ENCODE measurements at regions not wholly inside any gene's neighbourhood (a gene's known extent, or its start where the extent isn't known, plus 50 kb on each side); places are given as distances from the start of the nearest gene placed in this dataset.

- Histone ChIP-seq H3F3A (ENCODE audit: low read depth) (no peaks in the 10 kb centered on the region), H3K9me2 (replicated peaks; ENCODE audit: low read depth, low read length) (no peaks in the 10 kb centered on the region), H3K9ac (ENCODE audit: low read depth, low read length, poor library complexity, severe bottlenecking) (no peak overlapping the region), H3K27me3 (ENCODE audit: insufficient read depth, low read length, poor library complexity, severe bottlenecking) (no peaks in the 10 kb centered on the region), H3K4me3 (ENCODE audit: low read length, poor library complexity, severe bottlenecking) (no peak overlapping the region), H3K79me2 (ENCODE audit: insufficient read depth, low read length) (no peaks in the 10 kb centered on the region), H3K4me1 (ENCODE audit: insufficient read depth, low read length, poor library complexity, severe bottlenecking) (peaks cover 5% of the 10 kb centered on the region), H2AFZ (ENCODE audit: low read length) (no peak overlapping the region), H3K4me2 (ENCODE audit: low read depth, low read length, poor library complexity, severe bottlenecking) (no peak overlapping the region), H4K20me1 (ENCODE audit: insufficient read depth, low read length, poor library complexity, severe bottlenecking) (no peaks in the 10 kb centered on the region), H3K9me3 (ENCODE audit: insufficient read depth, low read depth, low read length) (no peaks in the 10 kb centered on the region), H3K36me3 (ENCODE audit: insufficient read depth, low read length) (no peaks in the 10 kb centered on the region)
- TF ChIP-seq EZH2phosphoT487 (IDR thresholded peaks at IDR 0.05; ENCODE audit: borderline replicate concordance) (no peak), CTCF (conservative IDR thresholded peaks at IDR 0.05; ENCODE audit: low read length) (no peak)
Observed at GRCh38 chr11:127629200-127629599, 628.6 kb upstream of the KIRREL3 start.

GRCh38 chr11:127628458-127628785 lies 627.9 kb upstream of the KIRREL3 start:
- no peaks in the 10 kb centered on the region for H3K27me3 ChIP-seq (ENCODE audit: insufficient read depth, low read length, poor library complexity, severe bottlenecking)
- no peaks in the 10 kb centered on the region for H3K9me2 ChIP-seq (replicated peaks; ENCODE audit: low read depth, low read length)
- no peak overlapping the region for H3K4me3 ChIP-seq (ENCODE audit: low read length, poor library complexity, severe bottlenecking)
- no peaks in the 10 kb centered on the region for H4K20me1 ChIP-seq (ENCODE audit: insufficient read depth, low read length, poor library complexity, severe bottlenecking)
- H3K4me2 ChIP-seq (ENCODE audit: low read depth, low read length, poor library complexity, severe bottlenecking): no peak overlapping the region
- H3K4me1 ChIP-seq (ENCODE audit: insufficient read depth, low read length, poor library complexity, severe bottlenecking): peaks cover 5% of the 10 kb centered on the region
- no peaks in the 10 kb centered on the region for H3K79me2 ChIP-seq (ENCODE audit: insufficient read depth, low read length)
- no peaks in the 10 kb centered on the region for H3F3A ChIP-seq (ENCODE audit: low read depth)
- H3K9ac ChIP-seq (ENCODE audit: low read depth, low read length, poor library complexity, severe bottlenecking): no peak overlapping the region
- no peaks in the 10 kb centered on the region for H3K9me3 ChIP-seq (ENCODE audit: insufficient read depth, low read depth, low read length)
- TF ChIP-seq EZH2phosphoT487 (IDR thresholded peaks at IDR 0.05; ENCODE audit: borderline replicate concordance): no peak
- TF ChIP-seq CTCF (conservative IDR thresholded peaks at IDR 0.05; ENCODE audit: low read length): no peak
- H3K36me3 ChIP-seq (ENCODE audit: insufficient read depth, low read length): no peaks in the 10 kb centered on the region
- H2AFZ ChIP-seq (ENCODE audit: low read length): no peak overlapping the region

- Histone ChIP-seq H3F3A (ENCODE audit: low read depth) (no peaks in the 10 kb centered on the region), H3K27me3 (ENCODE audit: insufficient read depth, low read length, poor library complexity, severe bottlenecking) (no peaks in the 10 kb centered on the region), H3K9ac (ENCODE audit: low read depth, low read length, poor library complexity, severe bottlenecking) (no peak overlapping the region), H2AFZ (ENCODE audit: low read length) (no peak overlapping the region), H3K4me3 (ENCODE audit: low read length, poor library complexity, severe bottlenecking) (no peak overlapping the region), H4K20me1 (ENCODE audit: insufficient read depth, low read length, poor library complexity, severe bottlenecking) (no peaks in the 10 kb centered on the region), H3K79me2 (ENCODE audit: insufficient read depth, low read length) (no peaks in the 10 kb centered on the region), H3K4me1 (ENCODE audit: insufficient read depth, low read length, poor library complexity, severe bottlenecking) (peaks cover 10% of the 10 kb centered on the region), H3K36me3 (ENCODE audit: insufficient read depth, low read length) (no peaks in the 10 kb centered on the region), H3K9me2 (replicated peaks; ENCODE audit: low read depth, low read length) (no peaks in the 10 kb centered on the region), H3K9me3 (ENCODE audit: insufficient read depth, low read depth, low read length) (no peaks in the 10 kb centered on the region), H3K4me2 (ENCODE audit: low read depth, low read length, poor library complexity, severe bottlenecking) (no peak overlapping the region)
- TF ChIP-seq CTCF (conservative IDR thresholded peaks at IDR 0.05; ENCODE audit: low read length): no peak
- TF ChIP-seq EZH2phosphoT487 (IDR thresholded peaks at IDR 0.05; ENCODE audit: borderline replicate concordance): no peak
Observed at GRCh38 chr11:127627629-127628457, 627.3 kb upstream of the KIRREL3 start.
